ENCODE measurements at regions not wholly inside any gene's neighbourhood (a gene's known extent, or its start where the extent isn't known, plus 50 kb on each side); places are given as distances from the start of the nearest gene placed in this dataset.

DNA sequence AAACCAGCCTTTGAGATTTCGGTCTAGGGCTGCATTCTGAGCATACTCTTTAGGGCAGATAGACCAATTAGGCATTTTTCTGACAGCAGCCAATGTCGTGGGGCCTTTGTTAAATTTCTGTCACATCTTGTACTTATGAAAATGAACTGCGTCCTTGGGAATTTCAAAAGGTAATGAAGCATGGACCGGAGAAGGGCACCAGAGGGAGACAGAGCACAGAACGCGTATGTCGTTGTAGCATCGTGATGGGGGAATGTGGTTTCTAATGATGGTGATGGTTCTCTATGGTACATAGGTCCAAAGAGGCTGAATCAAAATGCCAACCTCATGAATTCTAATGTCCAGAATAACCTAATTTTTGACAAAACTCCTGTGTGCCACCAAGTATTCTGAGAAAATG, 483.9 kb upstream of the CRIM1 start:
- H3K27me3 ChIP-seq (ENCODE audit: control insufficient read depth in 1 of 2, insufficient read depth in 2 of 2, low read length in 2 of 2), result no peaks in the 10 kb centered on the region
- no peak overlapping the region for H3K4me3 Mint-ChIP-seq
- intact Hi-C loops (cut with DNase I, micrococcal nuclease), result no loop called here
- H3K27me3 Mint-ChIP-seq, result no peaks in the 10 kb centered on the region
- no peak for ATAC-seq (ENCODE audit: poor library complexity)
- H3K4me1 ChIP-seq (ENCODE audit: insufficient read depth, low read length), result no peaks in the 10 kb centered on the region
- H3K9me3 Mint-ChIP-seq, result no peaks in the 10 kb centered on the region
- H3K4me3 ChIP-seq (ENCODE audit: low read length), result no peak overlapping the region
- no peaks in the 10 kb centered on the region for H3K4me1 Mint-ChIP-seq (ENCODE audit: low read depth)
- POLR2A ChIA-PET, result no interaction called here
- no peak overlapping the region for H3K27ac ChIP-seq (ENCODE audit: low read depth in 1 of 2, low read length in 2 of 2)
- CTCF ChIA-PET, result interaction anchor here (1.1 kb wide), 1 partner anchor 13 kb away, joined by 3 read pairs; no protein-coding TSS in a partner anchor
- TF ChIP-seq CTCF (IDR thresholded peaks at IDR 0.05), result no peak
- no peaks in the 10 kb centered on the region for H3K9me3 ChIP-seq (ENCODE audit: control insufficient read depth in 1 of 2, insufficient read depth in 1 of 2, low read length in 2 of 2)
- H3K36me3 ChIP-seq (ENCODE audit: insufficient read depth, low read length), result no peaks in the 10 kb centered on the region
- H3K27ac Mint-ChIP-seq, result no peak overlapping the region
- H3K36me3 Mint-ChIP-seq (ENCODE audit: low read depth), result no peaks in the 10 kb centered on the region
- DNase-seq, result no peak

- Histone ChIP-seq H3K4me1 (ENCODE audit: insufficient read depth, low read length) (no peaks in the 10 kb centered on the region), H3K4me3 (ENCODE audit: low read length) (no peak overlapping the region), H3K36me3 (ENCODE audit: insufficient read depth, low read length) (no peaks in the 10 kb centered on the region), H3K9me3 (ENCODE audit: control insufficient read depth in 1 of 2, insufficient read depth in 1 of 2, low read length in 2 of 2) (no peaks in the 10 kb centered on the region), H3K27ac (ENCODE audit: low read depth in 1 of 2, low read length in 2 of 2) (no peak overlapping the region), H3K27me3 (ENCODE audit: control insufficient read depth in 1 of 2, insufficient read depth in 2 of 2, low read length in 2 of 2) (no peaks in the 10 kb centered on the region)
- CTCF ChIA-PET, result interaction anchor here (0.7 kb wide), 1 partner anchor 8 kb away, joined by 3 read pairs; no protein-coding TSS in a partner anchor
- no peaks in the 10 kb centered on the region for H3K36me3 Mint-ChIP-seq (ENCODE audit: low read depth)
- H3K4me1 Mint-ChIP-seq (ENCODE audit: low read depth), result no peaks in the 10 kb centered on the region
- ATAC-seq (ENCODE audit: poor library complexity) (no peak), DNase-seq (no peak)
- POLR2A ChIA-PET, result no interaction called here
- no peak overlapping the region for H3K27ac Mint-ChIP-seq
- no peak for TF ChIP-seq CTCF (IDR thresholded peaks at IDR 0.05)
- H3K4me3 Mint-ChIP-seq, result no peak overlapping the region
- H3K9me3 Mint-ChIP-seq, result no peaks in the 10 kb centered on the region
- H3K27me3 Mint-ChIP-seq, result no peaks in the 10 kb centered on the region
- intact Hi-C loops (cut with DNase I, micrococcal nuclease), result no loop called here
Observed at GRCh38 chr2:35870713-35871112, 484.9 kb upstream of the CRIM1 start.

DNA sequence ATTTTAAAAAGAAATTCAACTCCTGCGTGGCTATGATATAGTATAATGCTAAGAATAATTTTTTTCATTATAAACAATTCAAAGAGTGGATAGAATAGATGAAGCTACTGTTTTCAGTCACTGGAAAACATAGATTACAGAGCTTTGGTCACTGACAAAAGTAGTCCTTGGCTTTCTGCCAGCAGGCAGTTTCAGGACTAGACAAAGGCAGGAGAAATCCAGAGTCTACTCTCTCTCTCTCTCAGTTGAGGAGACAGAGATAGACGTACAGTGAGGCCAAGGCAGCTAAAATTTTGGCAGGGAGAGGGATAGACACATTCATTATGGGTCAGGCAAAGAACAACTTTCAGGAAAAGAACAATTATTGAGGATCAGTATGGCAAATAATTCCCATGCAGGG, 491.4 kb upstream of the CRIM1 start:
- no peak overlapping the region for H3K27ac Mint-ChIP-seq
- peaks cover 27% of the 10 kb centered on the region for H3K27me3 Mint-ChIP-seq
- H3K27me3 ChIP-seq (ENCODE audit: control insufficient read depth in 1 of 2, insufficient read depth in 2 of 2, low read length in 2 of 2), result no peaks in the 10 kb centered on the region
- H3K27ac ChIP-seq (ENCODE audit: low read depth in 1 of 2, low read length in 2 of 2), result no peak overlapping the region
- no peaks in the 10 kb centered on the region for H3K36me3 ChIP-seq (ENCODE audit: insufficient read depth, low read length)
- no peaks in the 10 kb centered on the region for H3K9me3 Mint-ChIP-seq
- H3K36me3 Mint-ChIP-seq (ENCODE audit: low read depth), result no peaks in the 10 kb centered on the region
- POLR2A ChIA-PET, result no interaction called here
- TF ChIP-seq CTCF (IDR thresholded peaks at IDR 0.05), result no peak
- H3K4me3 ChIP-seq (ENCODE audit: low read length), result no peak overlapping the region
- no peak overlapping the region for H3K4me3 Mint-ChIP-seq
- no peak for DNase-seq
- CTCF ChIA-PET, result no interaction called here
- intact Hi-C loops (cut with DNase I, micrococcal nuclease), result no loop called here
- no peaks in the 10 kb centered on the region for H3K9me3 ChIP-seq (ENCODE audit: control insufficient read depth in 1 of 2, insufficient read depth in 1 of 2, low read length in 2 of 2)
- no peaks in the 10 kb centered on the region for H3K4me1 Mint-ChIP-seq (ENCODE audit: low read depth)
- ATAC-seq (ENCODE audit: poor library complexity), result no peak
- H3K4me1 ChIP-seq (ENCODE audit: insufficient read depth, low read length), result no peaks in the 10 kb centered on the region

Data from CD4-positive, alpha-beta T cell (primary cell).